ENCODE measurements at regions not wholly inside any gene's neighbourhood (a gene's known extent, or its start where the extent isn't known, plus 50 kb on each side); places are given as distances from the start of the nearest gene placed in this dataset.

DNA sequence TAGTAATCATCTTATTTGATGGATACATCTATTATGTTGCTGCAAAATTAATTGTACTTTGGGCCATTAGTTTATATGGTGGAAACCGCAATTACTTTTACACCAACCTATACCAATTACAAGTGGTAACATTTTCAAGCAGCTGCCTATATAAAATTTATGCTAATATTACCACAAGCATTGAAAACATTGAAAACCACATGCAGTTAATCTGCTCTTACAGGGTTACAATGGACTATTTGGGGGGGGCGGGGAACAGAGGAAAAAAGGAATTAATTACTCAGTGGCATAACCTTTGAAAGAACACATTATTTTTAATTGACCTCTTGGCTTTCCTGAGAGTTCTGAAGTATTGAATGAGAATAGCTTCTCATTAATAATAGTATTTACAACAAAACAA is 1793.2 kb downstream of the NCAM2 start:
- no peak for ATAC-seq
- DNase-seq (ENCODE audit: low read depth in 1 of 2, low spot score in 1 of 2) = no peak
- TF ChIP-seq HDAC2 (IDR thresholded peaks at IDR 0.05) (no peak), SREBF2 (IDR thresholded peaks at IDR 0.05) (no peak)
- TF ChIP-seq, protein P1, sequence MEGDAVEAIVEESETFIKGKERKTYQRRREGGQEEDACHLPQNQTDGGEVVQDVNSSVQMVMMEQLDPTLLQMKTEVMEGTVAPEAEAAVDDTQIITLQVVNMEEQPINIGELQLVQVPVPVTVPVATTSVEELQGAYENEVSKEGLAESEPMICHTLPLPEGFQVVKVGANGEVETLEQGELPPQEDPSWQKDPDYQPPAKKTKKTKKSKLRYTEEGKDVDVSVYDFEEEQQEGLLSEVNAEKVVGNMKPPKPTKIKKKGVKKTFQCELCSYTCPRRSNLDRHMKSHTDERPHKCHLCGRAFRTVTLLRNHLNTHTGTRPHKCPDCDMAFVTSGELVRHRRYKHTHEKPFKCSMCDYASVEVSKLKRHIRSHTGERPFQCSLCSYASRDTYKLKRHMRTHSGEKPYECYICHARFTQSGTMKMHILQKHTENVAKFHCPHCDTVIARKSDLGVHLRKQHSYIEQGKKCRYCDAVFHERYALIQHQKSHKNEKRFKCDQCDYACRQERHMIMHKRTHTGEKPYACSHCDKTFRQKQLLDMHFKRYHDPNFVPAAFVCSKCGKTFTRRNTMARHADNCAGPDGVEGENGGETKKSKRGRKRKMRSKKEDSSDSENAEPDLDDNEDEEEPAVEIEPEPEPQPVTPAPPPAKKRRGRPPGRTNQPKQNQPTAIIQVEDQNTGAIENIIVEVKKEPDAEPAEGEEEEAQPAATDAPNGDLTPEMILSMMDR (IDR thresholded peaks at IDR 0.05) = no peak
- TF ChIP-seq, protein P2, sequence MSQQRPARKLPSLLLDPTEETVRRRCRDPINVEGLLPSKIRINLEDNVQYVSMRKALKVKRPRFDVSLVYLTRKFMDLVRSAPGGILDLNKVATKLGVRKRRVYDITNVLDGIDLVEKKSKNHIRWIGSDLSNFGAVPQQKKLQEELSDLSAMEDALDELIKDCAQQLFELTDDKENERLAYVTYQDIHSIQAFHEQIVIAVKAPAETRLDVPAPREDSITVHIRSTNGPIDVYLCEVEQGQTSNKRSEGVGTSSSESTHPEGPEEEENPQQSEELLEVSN (IDR thresholded peaks at IDR 0.05; ENCODE audit: borderline replicate concordance, low read depth) = no peak
- ChIA-PET POLR2A (no interaction called here), CTCF (interaction anchor here (0.7 kb wide), 1 partner anchor 729 kb away, joined by 3 read pairs; no protein-coding TSS in a partner anchor)
- H3K27ac ChIP-seq = no peak overlapping the region
- 24% methylated on average over 2 of the region's 2 CpGs for WGBS (ENCODE audit: missing lambda C conversion rate)
- no peak overlapping the region for H3K4me2 ChIP-seq
- H3K4me3 ChIP-seq = no peak overlapping the region
- no peaks in the 10 kb centered on the region for H3K9me3 ChIP-seq
- no peaks in the 10 kb centered on the region for H3K4me1 ChIP-seq
- FAIRE-seq = no peak

DNA sequence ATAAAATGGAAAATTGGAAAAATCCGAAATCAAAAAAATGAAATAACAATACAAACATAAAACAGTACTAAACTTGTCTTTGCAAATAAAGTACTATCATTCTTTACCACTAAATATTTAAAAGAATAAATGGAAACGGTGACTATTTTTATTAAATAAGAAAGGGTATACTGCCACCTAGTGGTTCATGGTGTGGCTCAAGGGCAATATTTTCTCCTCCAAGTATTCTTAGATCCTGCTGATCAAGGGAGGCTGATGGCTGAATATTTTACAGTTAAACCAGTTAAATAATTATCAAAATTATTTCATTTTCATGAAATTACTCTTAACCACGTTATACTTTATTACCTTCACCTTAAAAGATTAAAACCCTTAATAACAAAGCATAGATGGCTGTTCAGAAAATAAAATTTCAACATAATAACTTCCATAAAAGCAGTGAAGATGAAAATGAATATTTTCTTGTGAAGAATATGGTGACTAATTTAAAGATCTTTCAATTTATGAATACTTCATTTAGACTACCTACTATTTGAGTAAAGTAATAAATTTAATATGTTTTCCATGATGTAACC is 1793.9 kb downstream of the NCAM2 start:
- TF ChIP-seq RAD21 (conservative IDR thresholded peaks at IDR 0.05 in 1 of 2, IDR thresholded peaks at IDR 0.05 in 1 of 2) (peak; percentile 25 to 47; a peak in 2 of 5 replicates), SMC3 (IDR thresholded peaks at IDR 0.05) (peak; percentile 15; the same call in 1 of the 3 replicates), BHLHE40 (IDR thresholded peaks at IDR 0.05; ENCODE audit: low read depth, low read length) (no peak)
- TF ChIP-seq, protein P1 (IDR thresholded peaks at IDR 0.05) = peak; percentile 29; the same call in 2 of the 3 replicates
- no peaks in the 10 kb centered on the region for H3K9me3 ChIP-seq
- ChIA-PET POLR2A (no interaction called here), CTCF (interaction anchor here (0.7 kb wide), 1 partner anchor 730 kb away, joined by 3 read pairs; no protein-coding TSS in a partner anchor)
- H3K4me3 ChIP-seq = no peak overlapping the region
- FAIRE-seq (no peak), DNase-seq (ENCODE audit: low read depth in 1 of 2, low spot score in 1 of 2) (peak; percentile 0 to 32), ATAC-seq (no peak)
- H3K4me2 ChIP-seq = no peak overlapping the region
- H3K27ac ChIP-seq = no peak overlapping the region
- no peaks in the 10 kb centered on the region for H3K4me1 ChIP-seq
- 0% methylated on average over 3 of the region's 3 CpGs for WGBS (ENCODE audit: missing lambda C conversion rate)

DNA sequence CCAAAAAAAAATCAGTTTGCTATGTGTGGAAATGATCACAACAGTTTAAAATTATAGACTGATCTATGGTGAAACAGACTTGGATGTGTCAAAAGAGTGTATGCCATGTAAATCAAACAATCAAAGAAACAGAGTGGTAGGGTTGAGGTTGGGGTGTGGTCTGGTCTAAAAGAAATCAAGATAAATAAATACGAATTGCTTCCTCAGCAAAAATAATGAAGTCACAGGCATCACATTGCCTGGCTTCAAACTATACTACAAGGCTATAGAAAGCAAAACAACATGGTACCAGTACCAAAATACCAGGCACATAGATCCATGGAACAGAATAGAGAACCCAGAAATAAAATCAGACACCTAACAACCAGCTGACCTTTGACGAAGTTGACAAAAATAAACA is 1796.9 kb downstream of the NCAM2 start:
- POLR2A ChIA-PET = no interaction called here
- Histone ChIP-seq H3K4me1 (no peaks in the 10 kb centered on the region), H3K9me3 (no peaks in the 10 kb centered on the region), H3K27ac (no peak overlapping the region), H3K4me2 (no peak overlapping the region), H3K4me3 (no peak overlapping the region)
- WGBS (ENCODE audit: missing lambda C conversion rate) = 15% methylated on average over 2 of the region's 2 CpGs
- no peak for FAIRE-seq
- TF ChIP-seq SMC3 (IDR thresholded peaks at IDR 0.05) = no peak
- peak; percentile 64 for TF ChIP-seq MAFK (IDR thresholded peaks at IDR 0.05; ENCODE audit: partially characterized antibody)
- TF ChIP-seq GATA3 (IDR thresholded peaks at IDR 0.05; ENCODE audit: borderline replicate concordance) = no peak
- TF ChIP-seq JUNB (IDR thresholded peaks at IDR 0.05) = no peak
- no peak for DNase-seq (ENCODE audit: low read depth in 1 of 2, low spot score in 1 of 2)
- ATAC-seq = no peak
- CTCF ChIA-PET = no interaction called here

DNA sequence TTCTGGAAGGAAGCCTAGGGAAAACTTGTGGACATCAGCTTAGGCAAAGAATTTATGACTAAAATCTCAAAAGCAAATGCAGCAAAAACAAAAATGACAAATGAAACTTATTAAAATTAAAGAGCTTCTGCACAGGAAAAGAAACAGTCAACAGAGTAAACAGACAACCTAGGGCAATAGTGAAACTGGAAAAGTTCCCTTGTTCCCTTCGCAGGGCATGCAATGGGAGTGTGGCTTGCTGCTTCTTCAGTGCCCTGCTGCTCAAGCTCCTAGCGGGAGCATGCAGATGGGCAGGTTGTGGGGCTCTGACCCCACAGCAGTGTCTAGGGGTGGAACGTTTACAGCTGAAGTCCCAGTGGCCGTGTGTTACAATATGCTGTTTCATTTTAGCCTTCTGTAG is 1797.4 kb downstream of the NCAM2 start:
- H3K4me3 ChIP-seq = no peak overlapping the region
- H3K9me3 ChIP-seq = no peaks in the 10 kb centered on the region
- ATAC-seq = no peak
- TF ChIP-seq HOXA7 (CRISPR knock-in tag; IDR thresholded peaks at IDR 0.05) (no peak), KDM5A (IDR thresholded peaks at IDR 0.05) (no peak), TP53 (CRISPR knock-in tag; IDR thresholded peaks at IDR 0.05) (no peak), CHD4 (IDR thresholded peaks at IDR 0.05; ENCODE audit: borderline replicate concordance) (no peak), MAFK (IDR thresholded peaks at IDR 0.05; ENCODE audit: partially characterized antibody) (no peak)
- TF ChIP-seq, protein P3, sequence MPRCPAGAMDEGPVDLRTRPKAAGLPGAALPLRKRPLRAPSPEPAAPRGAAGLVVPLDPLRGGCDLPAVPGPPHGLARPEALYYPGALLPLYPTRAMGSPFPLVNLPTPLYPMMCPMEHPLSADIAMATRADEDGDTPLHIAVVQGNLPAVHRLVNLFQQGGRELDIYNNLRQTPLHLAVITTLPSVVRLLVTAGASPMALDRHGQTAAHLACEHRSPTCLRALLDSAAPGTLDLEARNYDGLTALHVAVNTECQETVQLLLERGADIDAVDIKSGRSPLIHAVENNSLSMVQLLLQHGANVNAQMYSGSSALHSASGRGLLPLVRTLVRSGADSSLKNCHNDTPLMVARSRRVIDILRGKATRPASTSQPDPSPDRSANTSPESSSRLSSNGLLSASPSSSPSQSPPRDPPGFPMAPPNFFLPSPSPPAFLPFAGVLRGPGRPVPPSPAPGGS (IDR thresholded peaks at IDR 0.05) = no peak
- CTCF ChIA-PET = no interaction called here
- no peak for DNase-seq (ENCODE audit: low read depth in 1 of 2, low spot score in 1 of 2)
- POLR2A ChIA-PET = no interaction called here
- H3K4me1 ChIP-seq = no peaks in the 10 kb centered on the region
- FAIRE-seq = no peak
- no peak overlapping the region for H3K4me2 ChIP-seq
- H3K27ac ChIP-seq = no peak overlapping the region
- 5% methylated on average over 2 of the region's 4 CpGs for WGBS (ENCODE audit: missing lambda C conversion rate)
